ENCODE measurements at regions not wholly inside any gene's neighbourhood (a gene's known extent, or its start where the extent isn't known, plus 50 kb on each side); places are given as distances from the start of the nearest gene placed in this dataset.
A peak's percentile ranks its signal among the peaks of the same experiment; 100 is the strongest.

- TF ChIP-seq, protein P1, sequence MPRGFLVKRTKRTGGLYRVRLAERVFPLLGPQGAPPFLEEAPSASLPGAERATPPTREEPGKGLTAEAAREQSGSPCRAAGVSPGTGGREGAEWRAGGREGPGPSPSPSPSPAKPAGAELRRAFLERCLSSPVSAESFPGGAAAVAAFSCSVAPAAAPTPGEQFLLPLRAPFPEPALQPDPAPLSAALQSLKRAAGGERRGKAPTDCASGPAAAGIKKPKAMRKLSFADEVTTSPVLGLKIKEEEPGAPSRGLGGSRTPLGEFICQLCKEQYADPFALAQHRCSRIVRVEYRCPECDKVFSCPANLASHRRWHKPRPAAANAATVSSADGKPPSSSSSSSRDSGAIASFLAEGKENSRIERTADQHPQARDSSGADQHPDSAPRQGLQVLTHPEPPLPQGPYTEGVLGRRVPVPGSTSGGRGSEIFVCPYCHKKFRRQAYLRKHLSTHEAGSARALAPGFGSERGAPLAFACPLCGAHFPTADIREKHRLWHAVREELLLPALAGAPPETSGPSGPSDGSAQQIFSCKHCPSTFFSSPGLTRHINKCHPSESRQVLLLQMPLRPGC (tag by site-specific recombination; IDR thresholded peaks at IDR 0.05) = no peak
- no peak; the same call in 1 of the 2 replicates for TF ChIP-seq ZNF660 (tag by site-specific recombination; IDR thresholded peaks at IDR 0.05)
- TF ChIP-seq, protein P2, sequence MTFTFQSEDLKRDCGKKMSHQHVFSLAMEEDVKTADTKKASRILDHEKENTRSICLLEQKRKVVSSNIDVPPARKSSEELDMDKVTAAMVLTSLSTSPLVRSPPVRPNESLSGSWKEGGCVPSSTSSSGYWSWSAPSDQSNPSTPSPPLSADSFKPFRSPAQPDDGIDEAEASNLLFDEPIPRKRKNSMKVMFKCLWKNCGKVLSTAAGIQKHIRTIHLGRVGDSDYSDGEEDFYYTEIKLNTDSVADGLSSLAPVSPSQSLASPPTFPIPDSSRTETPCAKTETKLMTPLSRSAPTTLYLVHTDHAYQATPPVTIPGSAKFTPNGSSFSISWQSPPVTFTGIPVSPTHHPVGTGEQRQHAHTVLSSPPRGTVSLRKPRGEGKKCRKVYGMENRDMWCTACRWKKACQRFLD (tag by site-specific recombination; IDR thresholded peaks at IDR 0.05) = no peak
- no peak for TF ChIP-seq ZNF157 (tag by site-specific recombination; IDR thresholded peaks at IDR 0.05)
- TF ChIP-seq, protein P3, sequence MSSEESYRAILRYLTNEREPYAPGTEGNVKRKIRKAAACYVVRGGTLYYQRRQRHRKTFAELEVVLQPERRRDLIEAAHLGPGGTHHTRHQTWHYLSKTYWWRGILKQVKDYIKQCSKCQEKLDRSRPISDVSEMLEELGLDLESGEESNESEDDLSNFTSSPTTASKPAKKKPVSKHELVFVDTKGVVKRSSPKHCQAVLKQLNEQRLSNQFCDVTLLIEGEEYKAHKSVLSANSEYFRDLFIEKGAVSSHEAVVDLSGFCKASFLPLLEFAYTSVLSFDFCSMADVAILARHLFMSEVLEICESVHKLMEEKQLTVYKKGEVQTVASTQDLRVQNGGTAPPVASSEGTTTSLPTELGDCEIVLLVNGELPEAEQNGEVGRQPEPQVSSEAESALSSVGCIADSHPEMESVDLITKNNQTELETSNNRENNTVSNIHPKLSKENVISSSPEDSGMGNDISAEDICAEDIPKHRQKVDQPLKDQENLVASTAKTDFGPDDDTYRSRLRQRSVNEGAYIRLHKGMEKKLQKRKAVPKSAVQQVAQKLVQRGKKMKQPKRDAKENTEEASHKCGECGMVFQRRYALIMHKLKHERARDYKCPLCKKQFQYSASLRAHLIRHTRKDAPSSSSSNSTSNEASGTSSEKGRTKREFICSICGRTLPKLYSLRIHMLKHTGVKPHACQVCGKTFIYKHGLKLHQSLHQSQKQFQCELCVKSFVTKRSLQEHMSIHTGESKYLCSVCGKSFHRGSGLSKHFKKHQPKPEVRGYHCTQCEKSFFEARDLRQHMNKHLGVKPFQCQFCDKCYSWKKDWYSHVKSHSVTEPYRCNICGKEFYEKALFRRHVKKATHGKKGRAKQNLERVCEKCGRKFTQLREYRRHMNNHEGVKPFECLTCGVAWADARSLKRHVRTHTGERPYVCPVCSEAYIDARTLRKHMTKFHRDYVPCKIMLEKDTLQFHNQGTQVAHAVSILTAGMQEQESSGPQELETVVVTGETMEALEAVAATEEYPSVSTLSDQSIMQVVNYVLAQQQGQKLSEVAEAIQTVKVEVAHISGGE (tag by site-specific recombination; conservative IDR thresholded peaks at IDR 0.05; ENCODE audit: low read depth) = no peak
- TF ChIP-seq ZNF202 (tag by site-specific recombination; IDR thresholded peaks at IDR 0.05; ENCODE audit: borderline replicate concordance) = no peak
- TF ChIP-seq ZNF76 (tag by site-specific recombination; IDR thresholded peaks at IDR 0.05; ENCODE audit: borderline replicate concordance, low read depth) = 0 out of 2 replicates have a peak, but pooled peaks have one; percentile 7
- TF ChIP-seq IKZF3 (tag by site-specific recombination; IDR thresholded peaks at IDR 0.05) = 0 out of 2 replicates have a peak, but pooled peaks have one; percentile 61
- TF ChIP-seq, protein P4, sequence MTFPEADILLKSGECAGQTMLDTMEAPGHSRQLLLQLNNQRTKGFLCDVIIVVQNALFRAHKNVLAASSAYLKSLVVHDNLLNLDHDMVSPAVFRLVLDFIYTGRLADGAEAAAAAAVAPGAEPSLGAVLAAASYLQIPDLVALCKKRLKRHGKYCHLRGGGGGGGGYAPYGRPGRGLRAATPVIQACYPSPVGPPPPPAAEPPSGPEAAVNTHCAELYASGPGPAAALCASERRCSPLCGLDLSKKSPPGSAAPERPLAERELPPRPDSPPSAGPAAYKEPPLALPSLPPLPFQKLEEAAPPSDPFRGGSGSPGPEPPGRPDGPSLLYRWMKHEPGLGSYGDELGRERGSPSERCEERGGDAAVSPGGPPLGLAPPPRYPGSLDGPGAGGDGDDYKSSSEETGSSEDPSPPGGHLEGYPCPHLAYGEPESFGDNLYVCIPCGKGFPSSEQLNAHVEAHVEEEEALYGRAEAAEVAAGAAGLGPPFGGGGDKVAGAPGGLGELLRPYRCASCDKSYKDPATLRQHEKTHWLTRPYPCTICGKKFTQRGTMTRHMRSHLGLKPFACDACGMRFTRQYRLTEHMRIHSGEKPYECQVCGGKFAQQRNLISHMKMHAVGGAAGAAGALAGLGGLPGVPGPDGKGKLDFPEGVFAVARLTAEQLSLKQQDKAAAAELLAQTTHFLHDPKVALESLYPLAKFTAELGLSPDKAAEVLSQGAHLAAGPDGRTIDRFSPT (tag by site-specific recombination; IDR thresholded peaks at IDR 0.05) = peak; percentile 89
- peak; percentile 58; the same call in 1 of the 2 replicates for TF ChIP-seq ZNF596 (tag by site-specific recombination; IDR thresholded peaks at IDR 0.05)
- TF ChIP-seq KLF7 (tag by site-specific recombination; IDR thresholded peaks at IDR 0.05; ENCODE audit: borderline replicate concordance) = no peak
- TF ChIP-seq ZBTB26 (tag by site-specific recombination; optimal IDR thresholded peaks at IDR 0.05) = peak; percentile 63
- TF ChIP-seq GLI4 (tag by site-specific recombination; IDR thresholded peaks at IDR 0.05) = no peak
- peak; percentile 84 for TF ChIP-seq ZNF398 (tag by site-specific recombination; IDR thresholded peaks at IDR 0.05)
- TF ChIP-seq ZNF121 (tag by site-specific recombination; IDR thresholded peaks at IDR 0.05) = no peak
- peak; percentile 81; the same call in 1 of the 2 replicates for TF ChIP-seq ZSCAN30 (tag by site-specific recombination; IDR thresholded peaks at IDR 0.05)
- TF ChIP-seq ZNF530 (tag by site-specific recombination; IDR thresholded peaks at IDR 0.05; ENCODE audit: low read depth) = no peak
- TF ChIP-seq ZBTB20 (tag by site-specific recombination; IDR thresholded peaks at IDR 0.05) = peak; percentile 92
- peak; percentile 81; the same call in 1 of the 2 replicates for TF ChIP-seq TCF7L2 (IDR thresholded peaks at IDR 0.05; ENCODE audit: borderline replicate concordance, low read depth, low read length)
- TF ChIP-seq ZNF692 (tag by site-specific recombination; IDR thresholded peaks at IDR 0.05) = 0 out of 2 replicates have a peak, but pooled peaks have one; percentile 31
- TF ChIP-seq GLIS2 (tag by site-specific recombination; IDR thresholded peaks at IDR 0.05) = peak; percentile 90
- TF ChIP-seq, protein P5, sequence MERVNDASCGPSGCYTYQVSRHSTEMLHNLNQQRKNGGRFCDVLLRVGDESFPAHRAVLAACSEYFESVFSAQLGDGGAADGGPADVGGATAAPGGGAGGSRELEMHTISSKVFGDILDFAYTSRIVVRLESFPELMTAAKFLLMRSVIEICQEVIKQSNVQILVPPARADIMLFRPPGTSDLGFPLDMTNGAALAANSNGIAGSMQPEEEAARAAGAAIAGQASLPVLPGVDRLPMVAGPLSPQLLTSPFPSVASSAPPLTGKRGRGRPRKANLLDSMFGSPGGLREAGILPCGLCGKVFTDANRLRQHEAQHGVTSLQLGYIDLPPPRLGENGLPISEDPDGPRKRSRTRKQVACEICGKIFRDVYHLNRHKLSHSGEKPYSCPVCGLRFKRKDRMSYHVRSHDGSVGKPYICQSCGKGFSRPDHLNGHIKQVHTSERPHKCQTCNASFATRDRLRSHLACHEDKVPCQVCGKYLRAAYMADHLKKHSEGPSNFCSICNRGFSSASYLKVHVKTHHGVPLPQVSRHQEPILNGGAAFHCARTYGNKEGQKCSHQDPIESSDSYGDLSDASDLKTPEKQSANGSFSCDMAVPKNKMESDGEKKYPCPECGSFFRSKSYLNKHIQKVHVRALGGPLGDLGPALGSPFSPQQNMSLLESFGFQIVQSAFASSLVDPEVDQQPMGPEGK (tag by site-specific recombination; IDR thresholded peaks at IDR 0.05) = peak; percentile 77
- TF ChIP-seq ZIC2 (tag by site-specific recombination; IDR thresholded peaks at IDR 0.05) = peak; percentile 87
Observed at GRCh38 chr22:23521441-23522113, 58.5 kb downstream of the IGLL1 start (continued).

All from HEK293 (cell line).